Endothelial cell of umbilical vein (primary cell): ENCODE measurements at regions not wholly inside any gene's neighbourhood (a gene's known extent, or its start where the extent isn't known, plus 50 kb on each side); places are given as distances from the start of the nearest gene placed in this dataset.
"Not testable (repeated sequence)": the region's sequence is repeated elsewhere in the genome, so short reads cannot be mapped to it uniquely, and the experiment has no call there.

Source experiments
- BruUV-seq: library from RNA; stranded (reverse); fragments of 400-500 nt; replicated peaks from 2 replicates; lab custom pipeline; 2021; lab: Mats Ljungman, UMichigan
- CTCF ChIA-PET: fragments of 300-600, 350-600 bp; sonication (Branson Sonifier 250); formaldehyde crosslinking; loops from one replicate; lab custom pipeline; 2021; ENCODE audit warnings: antibody characterized with exemption, inconsistent platforms; lab: Charles Lee
- POLR2A ChIA-PET: fragments of 300-600, 350-600 bp; sonication (Branson Sonifier 250); formaldehyde crosslinking; loops from one replicate; lab custom pipeline; 2021; ENCODE audit warnings: antibody characterized with exemption, inconsistent platforms; lab: Charles Lee
- DNase-seq: peaks from one replicate; pipeline ENCODE4 v3.0.0-alpha.2; 2011; ENCODE audit warnings: low read depth, low spot score
- FAIRE-seq: peaks from 2 replicates; lab custom pipeline; 2011; peaks lifted over from hg19 to GRCh38; lab: Jason Lieb, UNC
- H2AFZ ChIP-seq: 2 replicates; pipeline ENCODE4 v1.6.0; 2012; ENCODE audit warnings: low read depth, low read length, control low read depth, inconsistent platforms
- H3K27ac ChIP-seq: 2 replicates; pipeline ENCODE4 v1.5.1; 2011; ENCODE audit warnings: low read depth, mild to moderate bottlenecking, control low read depth, low read length, moderate library complexity; ENCODE audit not compliant: insufficient read depth
- H3K27me3 ChIP-seq, 2 experiments: 2 replicates each; pipeline versions ENCODE4 v1.6.0 to v1.6.1; 2011; ENCODE audit warnings: low read length in 2 of 2, mixed read lengths in 1 of 2; ENCODE audit not compliant: control insufficient read depth in 2 of 2, insufficient read depth in 2 of 2
- H3K36me3 ChIP-seq, 2 experiments: 2 replicates in 1 of 2; 3 replicates in 1 of 2; pipeline ENCODE4 v1.5.1; 2011; ENCODE audit warnings: low read length in 2 of 2, mild to moderate bottlenecking in 1 of 2, moderate library complexity in 1 of 2; ENCODE audit not compliant: control insufficient read depth in 2 of 2, insufficient read depth in 2 of 2; ENCODE audit errors: extremely low read depth in 1 of 2
- H3K4me1 ChIP-seq: 3 replicates; pipeline ENCODE4 v1.5.1; 2011; ENCODE audit warnings: mild to moderate bottlenecking, low read length; ENCODE audit not compliant: control insufficient read depth, insufficient read depth; ENCODE audit errors: extremely low read depth
- H3K4me2 ChIP-seq: 2 replicates; pipeline ENCODE4 v1.6.1; 2011; ENCODE audit warnings: low read length, control low read depth, mixed read lengths; ENCODE audit not compliant: insufficient read depth
- H3K4me3 ChIP-seq, 3 experiments: fragments of 200-600 bp in 1 of 3; sonication (generic), shearing (Covaris generic) in 1 of 3; replicated peaks in 1 of 3; 2 replicates each; pipeline ENCODE4 v1.5.1; 2011 to 2016; ENCODE audit warnings: control low read depth in 3 of 3, low read length in 3 of 3, mild to moderate bottlenecking in 2 of 3, inconsistent platforms in 1 of 3, low read depth in 1 of 3, moderate library complexity in 1 of 3; ENCODE audit not compliant: insufficient read depth in 1 of 3
- H3K79me2 ChIP-seq: 2 replicates; pipeline ENCODE4 v1.6.0; 2012; ENCODE audit warnings: low read length, inconsistent platforms; ENCODE audit not compliant: control insufficient read depth, insufficient read depth
- H3K9ac ChIP-seq: replicated peaks from 2 replicates; pipeline ENCODE3; 2011; ENCODE audit warnings: low read length, control low read depth; ENCODE audit not compliant: insufficient read depth; ENCODE audit errors: extremely low read depth
- H3K9me1 ChIP-seq: replicated peaks from 3 replicates; pipeline ENCODE4 v1.6.0; 2011; ENCODE audit warnings: mild to moderate bottlenecking, low read length; ENCODE audit not compliant: control insufficient read depth, insufficient read depth; ENCODE audit errors: extremely low read depth
- H3K9me3 ChIP-seq: replicated peaks from 2 replicates; pipeline ENCODE4 v1.5.1; 2012; ENCODE audit warnings: low read length, inconsistent platforms; ENCODE audit not compliant: control insufficient read depth, insufficient read depth
- H4K20me1 ChIP-seq: replicated peaks from 2 replicates; pipeline ENCODE3; 2011; ENCODE audit warnings: mild to moderate bottlenecking, low read length; ENCODE audit not compliant: control insufficient read depth, insufficient read depth; ENCODE audit errors: extremely low read depth
- CTCF ChIP-seq, 2 donors: IDR thresholded peaks; 1 replicate in 1 of 2; 2 replicates in 1 of 2; pipeline ENCODE4 v1.5.1; 2011; ENCODE audit warnings: low read length in 2 of 2, mild to moderate bottlenecking in 2 of 2, moderate library complexity in 2 of 2, control low read depth in 1 of 2, inconsistent platforms in 1 of 2, low read depth in 1 of 2; ENCODE audit not compliant: insufficient read depth in 1 of 2; ENCODE audit errors: extremely low read depth in 1 of 2
- EZH2 ChIP-seq: IDR thresholded peaks from 2 replicates; pipeline ENCODE4 v1.6.1; 2012; ENCODE audit warnings: borderline replicate concordance, low read depth, mild to moderate bottlenecking, moderate library complexity, low read length, inconsistent platforms; ENCODE audit not compliant: severe bottlenecking
- FOS ChIP-seq: IDR thresholded peaks from 2 replicates; pipeline ENCODE4 v1.6.1; 2011; ENCODE audit warnings: mild to moderate bottlenecking, low read length, moderate library complexity, borderline replicate concordance; ENCODE audit not compliant: insufficient read depth
- GATA2 ChIP-seq: IDR thresholded peaks from 2 replicates; pipeline ENCODE4 v1.7.0; 2011; ENCODE audit warnings: low read depth, mild to moderate bottlenecking, moderate library complexity, mixed read lengths, low read length; ENCODE audit not compliant: insufficient read length, insufficient read depth
- JUN ChIP-seq: IDR thresholded peaks from 2 replicates; pipeline ENCODE4 v1.6.1; 2011; ENCODE audit warnings: borderline replicate concordance, low read depth; ENCODE audit not compliant: insufficient read length, insufficient read depth
- MAX ChIP-seq: IDR thresholded peaks from 2 replicates; pipeline ENCODE4 v1.6.1; 2011; ENCODE audit not compliant: insufficient read depth, insufficient read length
- POLR2A ChIP-seq: IDR thresholded peaks from 2 replicates; pipeline ENCODE4 v1.6.1; 2012; ENCODE audit warnings: low read depth, mild to moderate bottlenecking, control low read depth, low read length
- POLR2AphosphoS5 ChIP-seq: IDR thresholded peaks from 2 replicates; pipeline ENCODE4 v1.6.1; 2012; ENCODE audit warnings: low read depth, mild to moderate bottlenecking, control low read depth, low read length, moderate library complexity; ENCODE audit not compliant: insufficient read depth
- dilution Hi-C: fragments of 300-500 bp; cut with MboI; formaldehyde crosslinking; loops from one replicate; pipeline ENCODE4 v1.15.0; 2019; ENCODE audit warnings: low sequenced_read_pairs; ENCODE audit not compliant: extremely low pct_ligation_motif_present
- intact Hi-C: fragments of 100-400 bp; cut with micrococcal nuclease; formaldehyde crosslinking; loops from one replicate; pipeline ENCODE4 v1.10.0; 2022

- POLR2A ChIA-PET: no interaction called here
Observed at GRCh38 chr6:139518556-139519091, 144.2 kb upstream of the CITED2 start.

GRCh38 chr6:139517998-139518555 lies 143.6 kb upstream of the CITED2 start:
- BruUV-seq: not testable (repeated sequence)

More at GRCh38 chr6:139518556-139519091, 144.2 kb upstream of the CITED2 start:
- no peak for FAIRE-seq
- H4K20me1 ChIP-seq: no peaks in the 10 kb centered on the region
- dilution Hi-C loops (no loop called here), intact Hi-C loops (no loop called here)
- no peak overlapping the region for H3K4me3 ChIP-seq
- no peaks in the 10 kb centered on the region for H3K9me1 ChIP-seq
- CTCF ChIA-PET: interaction anchor here (1.2 kb wide), 1 partner anchor 18 kb away, joined by 3 read pairs; no protein-coding TSS in a partner anchor
- H3K27me3 ChIP-seq: no peaks in the 10 kb centered on the region
- no peak overlapping the region for H2AFZ ChIP-seq
- no peaks in the 10 kb centered on the region for H3K36me3 ChIP-seq
- H3K79me2 ChIP-seq: no peaks in the 10 kb centered on the region
- peaks cover 3% of the 10 kb centered on the region for H3K4me1 ChIP-seq
- H3K9me3 ChIP-seq: no peaks in the 10 kb centered on the region
- no peak for DNase-seq
- H3K4me2 ChIP-seq: no peak overlapping the region
- no peak for TF ChIP-seq POLR2AphosphoS5
- no peak for TF ChIP-seq CTCF (IDR thresholded peaks at IDR 0.05; ENCODE audit: extremely low read depth in 1 of 2, insufficient read depth in 1 of 2, low read depth in 1 of 2, low read length in 2 of 2)
- no peak for TF ChIP-seq GATA2
- no peak for TF ChIP-seq POLR2A
- TF ChIP-seq FOS: no peak
- TF ChIP-seq EZH2: no peak
- TF ChIP-seq MAX: no peak
- no peak for TF ChIP-seq JUN
- no peak overlapping the region for H3K27ac ChIP-seq
- BruUV-seq: no TSS peak
- H3K9ac ChIP-seq: no peak overlapping the region

More at GRCh38 chr6:139517998-139518555, 143.6 kb upstream of the CITED2 start:
- H3K9ac ChIP-seq, H3K9me1 ChIP-seq, FAIRE-seq, H3K27me3 ChIP-seq, H3K27ac ChIP-seq, H3K9me3 ChIP-seq, DNase-seq, dilution Hi-C loops, H4K20me1 ChIP-seq, intact Hi-C loops, H3K4me3 ChIP-seq, H2AFZ ChIP-seq, H3K4me2 ChIP-seq, H3K79me2 ChIP-seq, H3K36me3 ChIP-seq, H3K4me1 ChIP-seq, POLR2A ChIA-PET: not testable (repeated sequence)
- CTCF ChIA-PET: interaction anchor here (1.2 kb wide), 1 partner anchor 19 kb away, joined by 3 read pairs; no protein-coding TSS in a partner anchor
